ENCODE measurements at regions not wholly inside any gene's neighbourhood (a gene's known extent, or its start where the extent isn't known, plus 50 kb on each side); places are given as distances from the start of the nearest gene placed in this dataset.
"Not testable (repeated sequence)": the region's sequence is repeated elsewhere in the genome, so short reads cannot be mapped to it uniquely, and the experiment has no call there.

DNA sequence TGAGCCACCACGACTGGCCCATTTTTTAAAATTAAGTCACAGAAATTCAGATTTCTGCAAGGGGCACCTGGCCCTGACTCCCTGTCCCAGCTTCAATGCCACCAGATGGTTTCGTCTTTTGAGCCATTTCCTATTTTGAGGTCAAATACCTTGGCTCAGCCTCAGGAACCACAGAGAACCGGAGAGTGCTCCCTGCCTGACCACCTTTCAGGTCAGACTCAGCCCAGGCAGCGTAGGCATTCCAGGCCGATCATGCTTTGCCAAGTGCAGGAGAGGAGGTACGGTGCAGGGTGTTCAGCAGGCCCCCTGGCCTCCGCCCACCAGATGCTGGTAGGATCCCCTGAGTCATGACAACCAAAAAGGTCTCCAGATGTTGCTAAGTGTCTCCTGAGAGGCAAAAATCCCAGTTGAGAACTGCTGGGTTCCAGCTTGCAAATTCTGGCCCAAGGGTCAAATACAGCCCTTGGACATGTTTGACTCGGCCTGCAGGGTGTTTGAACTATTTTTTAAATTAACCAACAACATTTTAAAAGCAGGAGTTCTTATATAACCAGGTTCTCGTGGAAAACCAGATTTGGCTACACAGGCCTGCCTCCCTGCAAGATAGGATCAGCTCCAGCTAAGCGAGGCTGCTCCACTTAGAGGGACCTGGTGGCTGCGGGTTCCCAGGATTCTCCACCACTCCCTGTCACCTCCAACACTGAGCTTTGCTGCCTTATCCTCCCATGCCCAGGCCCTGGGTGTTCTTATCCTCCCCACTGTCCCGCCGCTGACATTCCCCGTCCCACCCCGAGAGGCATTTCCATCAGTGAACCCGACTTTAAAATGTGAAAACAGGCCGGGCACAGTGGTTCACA lies 61.9 kb upstream of the TARDBP start:
- DNase-seq: no peak
- ATAC-seq: peak; percentile 41
- intact Hi-C loops (cut with micrococcal nuclease): no loop called here

DNA sequence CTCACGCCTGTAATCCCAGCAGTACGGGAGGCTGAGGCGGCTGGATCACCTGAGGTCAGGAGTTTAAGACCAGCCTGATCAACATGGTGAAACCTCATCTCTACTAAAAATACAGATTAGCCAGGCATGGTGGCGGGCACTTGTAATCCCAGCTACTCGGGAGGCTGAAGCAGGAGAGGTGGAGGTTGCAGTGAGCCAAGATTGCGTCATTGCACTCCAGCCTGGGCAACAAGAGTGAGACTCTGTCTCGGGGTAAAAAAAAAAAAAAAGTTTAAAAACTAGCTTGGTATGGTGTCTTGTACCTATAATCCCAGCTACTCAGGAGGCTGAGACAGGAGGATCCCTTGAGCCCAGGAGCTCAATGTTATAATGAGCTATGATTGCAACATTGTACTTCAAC lies 61.2 kb upstream of the TARDBP start:
- ATAC-seq; intact Hi-C loops (cut with micrococcal nuclease); DNase-seq: not testable (repeated sequence)

DNA sequence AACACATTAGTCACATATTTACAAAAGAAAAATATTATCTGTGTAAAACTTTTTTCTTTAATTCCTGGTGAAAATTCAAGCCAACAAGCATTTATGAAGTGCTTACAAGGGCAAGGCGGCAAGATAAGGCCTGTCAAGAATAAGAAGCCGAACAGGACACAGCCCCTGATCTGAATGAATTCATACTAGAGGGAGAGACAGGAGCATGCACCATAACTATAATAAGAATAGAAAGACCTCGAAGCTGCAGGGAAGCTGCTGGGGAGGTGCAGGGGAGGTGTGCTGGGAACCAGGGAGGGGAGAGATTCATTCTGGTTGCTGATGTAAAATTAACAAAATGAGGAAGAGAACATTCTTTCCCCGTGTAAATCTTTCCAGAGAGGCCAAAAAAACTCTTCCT lies 60.5 kb upstream of the TARDBP start:
- intact Hi-C loops (cut with micrococcal nuclease): no loop called here
- ATAC-seq: no peak
- DNase-seq: no peak

DNA sequence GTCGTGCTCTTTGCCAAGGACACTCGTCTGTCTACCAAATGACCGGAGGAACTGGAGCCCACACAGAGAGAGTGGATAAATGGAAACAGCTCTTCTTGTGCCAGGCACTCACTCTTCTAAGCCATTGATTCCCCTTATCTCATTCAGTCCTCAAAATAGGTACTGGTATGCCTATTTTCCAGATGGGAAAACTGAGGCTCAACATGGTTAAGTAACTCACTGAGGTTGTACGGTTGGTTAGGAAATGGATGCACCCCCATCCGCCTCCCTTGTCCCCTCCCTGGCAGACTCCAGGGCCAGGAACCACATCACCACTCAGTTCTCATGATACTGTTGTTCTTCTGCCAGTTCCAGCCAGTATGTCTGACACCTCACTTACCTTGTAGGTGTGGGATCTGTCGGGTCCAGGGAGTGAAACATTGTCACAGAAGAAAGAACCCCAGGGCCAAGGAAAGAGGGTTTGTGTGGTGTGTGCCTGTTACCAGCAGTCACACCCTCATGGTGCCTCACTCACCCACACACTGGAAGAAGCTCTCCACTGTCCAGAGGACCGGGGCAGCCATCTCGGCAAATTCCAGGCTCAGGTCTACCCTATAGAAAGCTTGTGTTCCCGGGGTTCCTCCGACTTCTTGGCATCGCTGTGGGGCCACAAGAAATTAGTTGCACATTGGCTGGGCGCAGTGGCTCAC lies 58.8 kb upstream of the TARDBP start:
- no peak for ATAC-seq
- DNase-seq: no peak
- intact Hi-C loops (cut with micrococcal nuclease): no loop called here

DNA sequence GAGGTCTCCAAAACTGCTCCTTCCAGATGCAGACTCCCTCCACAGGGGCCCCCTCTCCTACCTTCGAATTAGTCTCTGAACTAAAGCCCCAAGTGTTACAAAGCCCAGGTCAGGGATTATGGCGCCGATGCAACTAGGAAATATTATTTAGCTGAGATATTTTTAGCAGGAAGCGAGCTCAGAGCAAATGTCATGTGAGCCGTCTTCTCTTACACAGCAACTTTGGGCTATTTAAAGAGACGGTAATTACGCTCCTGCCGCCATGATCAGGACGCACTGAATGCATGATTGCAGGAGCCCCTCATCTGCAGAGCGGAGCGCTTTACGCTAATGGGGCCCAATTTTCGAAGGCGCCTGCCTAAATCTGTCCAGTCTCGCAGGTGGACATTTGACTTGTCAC lies 55.3 kb upstream of the TARDBP start:
- peak; percentile 45 for ATAC-seq
- no peak for DNase-seq
- intact Hi-C loops (cut with micrococcal nuclease): no loop called here

DNA sequence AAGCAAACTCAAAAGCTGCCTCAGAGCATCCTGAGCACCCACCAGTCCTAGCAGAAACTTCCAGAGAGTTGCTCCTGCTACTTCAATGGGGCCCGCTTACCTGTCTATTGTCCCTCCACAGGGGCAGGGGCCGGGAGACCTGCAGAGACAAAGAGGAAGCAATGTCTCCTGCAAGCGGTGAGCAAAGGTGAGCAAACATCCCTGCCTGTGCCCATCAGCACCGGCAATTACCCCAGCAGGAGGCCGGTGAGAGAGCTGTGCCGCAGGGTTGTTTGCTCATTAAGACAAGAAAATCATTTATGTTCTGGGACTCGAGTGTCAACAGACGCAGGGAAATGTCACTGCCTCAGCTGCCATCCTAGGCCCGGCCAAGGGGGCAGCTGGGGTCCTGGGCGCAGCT lies 53.8 kb upstream of the TARDBP start:
- no peak for DNase-seq
- ATAC-seq: no peak
- intact Hi-C loops (cut with micrococcal nuclease): no loop called here

DNA sequence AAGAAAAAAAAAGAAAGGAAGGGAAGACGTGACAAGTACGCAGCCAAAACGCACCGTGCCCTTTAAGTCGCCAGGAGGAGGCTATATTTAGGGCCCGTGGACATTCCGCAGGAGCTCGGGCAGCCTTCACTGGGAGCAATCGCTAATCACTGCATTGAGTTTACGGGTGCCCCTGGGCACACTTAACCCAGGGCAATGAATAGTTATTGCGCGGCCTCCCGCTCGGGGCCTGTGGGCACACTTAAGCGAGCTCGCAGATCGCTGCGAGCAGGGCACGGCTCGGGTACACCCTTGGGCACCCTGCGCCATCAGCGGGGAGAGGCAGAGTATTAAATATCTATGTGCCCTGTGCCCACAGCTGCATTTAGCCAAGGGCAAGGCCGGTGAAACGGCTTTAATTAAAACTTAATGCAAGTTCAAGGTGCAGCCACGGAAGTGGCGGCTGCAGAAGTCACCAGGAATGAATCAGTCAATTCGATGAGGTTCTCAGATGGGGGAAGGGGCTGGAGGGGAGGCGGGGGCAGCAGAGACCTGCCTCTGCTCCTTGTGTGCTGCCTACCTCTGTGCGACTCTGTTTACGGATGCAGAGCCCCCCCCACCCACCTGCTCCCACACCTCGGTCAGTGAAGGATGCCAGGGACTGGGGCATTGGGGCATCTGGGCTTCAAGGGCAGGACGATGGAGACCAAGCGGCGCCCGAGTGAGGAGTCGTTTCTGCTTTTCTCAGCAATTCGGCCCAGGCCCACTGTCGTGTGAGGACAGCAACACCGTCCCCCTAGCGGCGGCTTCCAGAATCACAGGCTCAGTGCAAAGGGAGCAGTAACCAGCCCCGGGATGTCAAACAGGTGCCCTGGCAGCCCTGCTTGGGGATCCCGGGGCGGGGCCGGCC lies 51.8 kb upstream of the TARDBP start:
- intact Hi-C loops (cut with micrococcal nuclease): no loop called here
- DNase-seq: peak; percentile 88
- peak; percentile 79 for ATAC-seq

DNA sequence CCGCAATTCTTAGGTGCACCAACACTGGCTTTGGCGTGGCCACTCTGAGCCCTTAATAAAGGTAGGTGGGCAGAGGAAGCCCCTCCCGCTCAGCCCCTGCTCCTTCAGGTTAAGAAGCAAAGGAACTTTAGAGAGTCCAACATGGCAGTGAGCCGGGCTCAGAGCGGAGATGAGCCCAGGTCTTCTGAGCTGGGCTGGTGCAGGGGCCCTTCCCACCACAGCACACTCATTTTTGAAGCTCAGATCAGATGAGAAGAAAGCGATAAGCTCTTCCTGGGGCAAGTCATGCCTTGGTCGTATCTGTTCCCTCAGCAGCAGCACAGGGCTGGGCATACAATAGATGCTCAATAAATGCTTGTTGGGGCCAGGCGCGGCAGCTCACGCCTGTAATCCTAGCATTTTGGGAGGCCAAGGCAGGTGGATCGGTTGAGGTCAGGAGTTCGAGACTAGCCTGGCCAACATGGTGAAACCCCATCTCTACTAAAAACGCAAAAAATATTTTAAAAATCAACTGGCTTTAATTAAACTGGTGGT lies 51.1 kb upstream of the TARDBP start:
- ATAC-seq: no peak
- intact Hi-C loops (cut with micrococcal nuclease): no loop called here
- DNase-seq: no peak

DNA sequence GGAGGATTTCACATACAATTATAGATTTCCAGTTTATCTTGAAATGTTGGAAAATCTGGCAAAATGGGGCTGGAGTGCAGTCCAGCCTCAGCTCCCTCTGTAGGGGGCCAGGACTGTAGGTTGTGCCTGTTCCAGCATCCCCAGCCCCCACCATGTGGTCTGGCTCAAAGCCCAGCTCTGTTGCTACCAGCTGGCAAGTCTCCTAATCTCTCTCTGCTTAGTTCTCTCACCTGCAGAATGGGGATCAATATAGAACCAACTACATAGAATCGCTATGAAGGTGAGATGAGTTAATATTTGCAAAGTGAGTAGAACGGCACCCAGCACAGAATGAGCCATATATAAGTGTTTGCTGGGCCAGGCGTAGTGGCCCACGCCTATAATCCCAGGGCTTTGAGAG lies 50.0 kb upstream of the TARDBP start:
- intact Hi-C loops (cut with micrococcal nuclease): no loop called here
- ATAC-seq (no peak), DNase-seq (peak; percentile 53)
